T-cell (primary cell): ENCODE measurements at regions not wholly inside any gene's neighbourhood (a gene's known extent, or its start where the extent isn't known, plus 50 kb on each side); places are given as distances from the start of the nearest gene placed in this dataset.

Experiments
- ATAC-seq, 4 experiments: fragments of 200-7000 bp in 3 of 4; fragments of 150-1000 bp in 1 of 4; cut with Tn5 transposase; replicated peaks in 1 of 4; 1 replicate in 3 of 4; 2 replicates in 1 of 4; pipeline ENCODE4 v1.10.0; 2021; ENCODE audit warnings: moderate library complexity in 3 of 4, mild to moderate bottlenecking in 2 of 4, moderate number of reproducible peaks in 1 of 4
- CTCF ChIA-PET, 2 donors: fragments of 300-600 bp; sonication (Branson Sonifier 250); formaldehyde crosslinking; loops; one replicate each; lab custom pipeline; 2022; ENCODE audit warnings: antibody characterized with exemption in 2 of 2; lab: Charles Lee
- POLR2A ChIA-PET, 2 donors: fragments of 300-600 bp; sonication (Branson Sonifier 250); formaldehyde crosslinking; loops; one replicate each; lab custom pipeline; 2022; ENCODE audit warnings: antibody characterized with exemption in 2 of 2; lab: Charles Lee
- DNase-seq, 35 experiments: peaks; one replicate each; pipeline versions ENCODE4 v3.0.0 to v3.0.0-alpha.2; 2013 to 2023
- H3K27ac ChIP-seq: one replicate; pipeline ENCODE4 v1.5.1; 2013; ENCODE audit warnings: low read length
- H3K27me3 ChIP-seq, 2 experiments: replicated peaks in 1 of 2; 1 replicate in 1 of 2; 2 replicates in 1 of 2; pipeline versions ENCODE4 v1.6.1 to v1.7.0; 2013; ENCODE audit warnings: low read length in 1 of 2, mixed read lengths in 1 of 2; ENCODE audit not compliant: control insufficient read depth in 2 of 2, insufficient read depth in 2 of 2; ENCODE audit errors: extremely low read depth in 1 of 2
- H3K36me3 ChIP-seq, 2 donors: 1 replicate in 1 of 2; 2 replicates in 1 of 2; pipeline versions ENCODE4 v1.6.1 to v1.7.0; 2013; ENCODE audit warnings: low read length in 1 of 2; ENCODE audit not compliant: control insufficient read depth in 2 of 2, insufficient read depth in 1 of 2; ENCODE audit errors: extremely low read depth in 1 of 2
- H3K4me1 ChIP-seq, 2 experiments: 1 replicate in 1 of 2; 2 replicates in 1 of 2; pipeline versions ENCODE4 v1.6.1 to v1.7.0; 2013; ENCODE audit warnings: low read length in 2 of 2, mixed read lengths in 1 of 2; ENCODE audit not compliant: insufficient read depth in 2 of 2, control insufficient read depth in 1 of 2; ENCODE audit errors: extremely low read depth in 1 of 2
- H3K4me3 ChIP-seq, 2 donors: 1 replicate in 1 of 2; 2 replicates in 1 of 2; pipeline versions ENCODE4 v1.5.1 to v1.7.0; 2013; ENCODE audit warnings: mild to moderate bottlenecking in 2 of 2, low read length in 1 of 2, moderate library complexity in 1 of 2; ENCODE audit not compliant: control insufficient read depth in 1 of 2; ENCODE audit errors: extremely low read depth in 1 of 2
- H3K9me3 ChIP-seq: 2 replicates; pipeline ENCODE4 v1.7.0; 2013
- H3K27ac Mint-ChIP-seq, 2 donors: one replicate each; pipeline ENCODE4 v1.8.0; 2020 to 2021; ENCODE audit warnings: mild to moderate bottlenecking in 2 of 2, mixed read lengths in 2 of 2
- H3K27me3 Mint-ChIP-seq, 2 donors: one replicate each; pipeline ENCODE4 v1.8.0; 2021 to 2022; ENCODE audit warnings: mixed read lengths in 2 of 2
- H3K36me3 Mint-ChIP-seq: one replicate; pipeline ENCODE4 v1.8.0; 2021; ENCODE audit warnings: mixed read lengths
- H3K4me1 Mint-ChIP-seq, 3 donors: one replicate each; pipeline ENCODE4 v1.8.0; 2020 to 2022; ENCODE audit warnings: mixed read lengths in 3 of 3, mild to moderate bottlenecking in 1 of 3
- H3K4me3 Mint-ChIP-seq, 3 donors: one replicate each; pipeline ENCODE4 v1.8.0; 2020 to 2022; ENCODE audit warnings: mild to moderate bottlenecking in 3 of 3, mixed read lengths in 3 of 3, moderate library complexity in 3 of 3
- H3K9me3 Mint-ChIP-seq, 3 donors: one replicate each; pipeline ENCODE4 v1.8.0; 2020 to 2022; ENCODE audit warnings: mixed read lengths in 3 of 3
- WGBS: methylation state at CpG from one replicate; pipeline ENCODE4 v1.1.5; 2013; ENCODE audit warnings: missing lambda C conversion rate; ENCODE audit not compliant: insufficient coverage; 5-methylcytosine and 5-hydroxymethylcytosine counted together

DNA sequence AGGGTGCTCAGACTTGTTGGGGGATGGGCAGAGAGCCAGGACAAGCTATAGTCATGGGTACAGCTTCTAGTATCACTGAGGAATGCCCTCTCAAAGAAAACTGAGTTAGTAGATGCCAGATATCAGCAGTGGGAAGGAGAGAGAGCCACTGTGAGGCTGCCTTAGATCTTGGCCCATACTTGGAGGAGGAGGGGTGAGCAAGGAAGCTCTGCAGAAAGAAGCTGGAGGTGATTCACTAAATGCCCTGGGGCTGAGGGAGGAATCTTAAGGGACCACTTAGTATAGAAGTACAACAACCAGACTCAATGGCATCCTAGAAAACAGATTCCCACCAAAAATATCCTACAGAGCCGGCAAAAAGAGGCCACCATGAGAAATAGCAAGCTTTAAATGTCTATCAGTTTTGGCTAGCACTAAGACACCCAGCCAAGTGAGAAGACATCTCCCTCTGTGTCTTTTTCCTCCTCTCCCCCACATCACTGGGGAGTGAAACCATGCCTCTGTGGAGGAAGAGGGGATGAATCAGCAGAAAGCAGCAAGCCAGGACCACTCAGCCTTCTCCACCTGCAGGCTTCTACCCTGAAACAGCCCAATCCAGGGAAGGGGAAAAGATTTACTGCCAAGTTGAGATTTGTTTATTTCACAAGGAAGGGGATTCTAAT, 282.5 kb upstream of the STT3B start:
- Histone ChIP-seq H3K4me1 (no peaks in the 10 kb centered on the region), H3K36me3 (no peaks in the 10 kb centered on the region), H3K4me3 (no peak overlapping the region), H3K27me3 (no peaks in the 10 kb centered on the region), H3K9me3 (no peaks in the 10 kb centered on the region), H3K27ac (no peak overlapping the region)
- no peaks in the 10 kb centered on the region for H3K36me3 Mint-ChIP-seq
- ATAC-seq (no peak), DNase-seq (no peak)
- no CpG with 5 or more reads among the region's 1 CpG for WGBS
- no peaks in the 10 kb centered on the region for H3K27me3 Mint-ChIP-seq
- no peak overlapping the region for H3K4me3 Mint-ChIP-seq
- no peak overlapping the region for H3K27ac Mint-ChIP-seq
- ChIA-PET CTCF (interaction anchor here in 1 of 2 donors (0.6 kb wide), 1 partner anchor 12 kb away, joined by 3 read pairs; no protein-coding TSS in a partner anchor), POLR2A (no interaction called here)
- H3K9me3 Mint-ChIP-seq = no peaks in the 10 kb centered on the region
- peaks cover 28 to 40% (median 37%) of the 10 kb centered on the region in 3 donors for H3K4me1 Mint-ChIP-seq

DNA sequence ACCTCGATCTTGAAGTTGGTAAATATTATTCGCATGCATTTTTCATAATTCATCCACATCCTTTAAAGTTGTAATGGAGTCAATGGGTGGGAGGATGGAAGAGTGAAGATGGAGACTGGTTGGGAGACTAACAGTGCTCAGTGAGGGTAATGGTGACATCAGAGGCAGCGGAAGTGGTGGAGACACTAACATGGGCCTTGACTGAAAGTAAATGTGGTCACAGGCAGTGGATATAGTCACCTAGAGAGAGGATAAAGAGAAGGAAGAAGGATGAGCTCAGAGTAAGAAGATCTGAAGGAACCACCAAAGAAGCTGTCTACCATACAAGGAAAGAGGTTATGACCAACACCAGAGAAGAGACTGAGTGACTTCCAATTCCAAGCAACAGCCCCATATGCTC, 281.6 kb upstream of the STT3B start:
- no peaks in the 10 kb centered on the region for H3K4me1 ChIP-seq
- no peak overlapping the region for H3K4me3 ChIP-seq
- POLR2A ChIA-PET = no interaction called here
- H3K9me3 ChIP-seq = no peaks in the 10 kb centered on the region
- H3K27me3 ChIP-seq = no peaks in the 10 kb centered on the region
- no peaks in the 10 kb centered on the region for H3K36me3 Mint-ChIP-seq
- 60% methylated on average over 1 of the region's 3 CpGs for WGBS
- no peaks in the 10 kb centered on the region for H3K27me3 Mint-ChIP-seq
- no peaks in the 10 kb centered on the region for H3K36me3 ChIP-seq
- no peaks in the 10 kb centered on the region for H3K9me3 Mint-ChIP-seq
- DNase-seq (no peak), ATAC-seq (no peak)
- H3K4me3 Mint-ChIP-seq = no peak overlapping the region
- H3K27ac ChIP-seq = no peak overlapping the region
- H3K4me1 Mint-ChIP-seq = peaks cover 29 to 40% (median 38%) of the 10 kb centered on the region in 3 donors
- no peak overlapping the region for H3K27ac Mint-ChIP-seq
- CTCF ChIA-PET = no interaction called here

DNA sequence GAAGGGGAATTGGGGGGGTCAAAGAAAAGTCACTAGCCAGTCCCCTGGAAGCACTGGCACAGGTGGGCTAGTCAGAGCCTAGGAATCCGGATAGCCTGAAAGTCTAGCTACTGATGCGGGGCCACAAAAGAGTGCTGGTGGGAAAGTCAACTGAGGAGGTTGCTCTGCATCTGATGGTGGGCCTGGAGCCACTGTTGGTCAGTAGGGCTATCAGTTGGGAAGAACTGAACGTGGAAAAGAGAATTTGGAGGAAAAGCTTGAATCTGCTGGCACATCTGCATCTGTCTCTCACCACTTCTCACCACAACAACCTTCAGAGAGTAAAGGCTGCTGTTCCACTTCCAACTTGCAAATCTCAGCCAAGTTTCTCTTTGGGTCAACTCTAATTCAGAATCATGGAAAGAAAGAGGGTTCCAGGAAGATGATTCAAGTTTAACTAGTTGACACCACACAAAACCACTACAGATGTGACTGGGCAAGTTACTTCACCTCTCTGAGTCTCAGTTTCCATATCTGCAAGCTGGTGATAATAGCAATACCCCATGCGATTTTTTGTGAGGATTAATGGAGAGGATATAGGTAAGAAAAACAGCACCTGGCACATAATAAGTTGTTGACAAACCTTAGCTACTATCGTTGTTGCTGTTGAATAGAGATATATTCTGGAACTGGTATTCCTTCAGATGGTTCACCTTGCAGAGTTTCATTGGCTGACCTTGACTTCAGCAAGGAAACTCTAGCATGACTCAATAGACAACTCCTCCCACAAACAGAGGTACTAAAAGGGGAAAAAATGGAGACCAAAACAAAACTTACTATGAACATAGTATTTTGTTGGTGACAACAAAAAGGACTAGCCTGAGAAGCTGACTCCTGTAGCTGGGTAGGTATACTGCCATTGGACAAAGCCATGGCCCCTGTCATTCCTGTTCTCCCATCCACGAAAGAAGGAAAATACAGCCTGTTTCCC, 280.2 kb upstream of the STT3B start:
- no peaks in the 10 kb centered on the region for H3K27me3 Mint-ChIP-seq
- ChIA-PET CTCF (no interaction called here), POLR2A (no interaction called here)
- H3K4me1 Mint-ChIP-seq = peaks cover 31 to 40% (median 38%) of the 10 kb centered on the region in 3 donors
- no peak overlapping the region for H3K27ac Mint-ChIP-seq
- ATAC-seq = no peak
- no peak overlapping the region for H3K4me3 ChIP-seq
- no peak overlapping the region for H3K4me3 Mint-ChIP-seq
- H3K36me3 ChIP-seq = no peaks in the 10 kb centered on the region
- no peaks in the 10 kb centered on the region for H3K36me3 Mint-ChIP-seq
- WGBS = 100% methylated on average over 2 of the region's 6 CpGs
- no peaks in the 10 kb centered on the region for H3K9me3 Mint-ChIP-seq
- no peak overlapping the region for H3K27ac ChIP-seq
- no peak for DNase-seq
- no peaks in the 10 kb centered on the region for H3K9me3 ChIP-seq
- H3K27me3 ChIP-seq = no peaks in the 10 kb centered on the region
- H3K4me1 ChIP-seq = no peaks in the 10 kb centered on the region

DNA sequence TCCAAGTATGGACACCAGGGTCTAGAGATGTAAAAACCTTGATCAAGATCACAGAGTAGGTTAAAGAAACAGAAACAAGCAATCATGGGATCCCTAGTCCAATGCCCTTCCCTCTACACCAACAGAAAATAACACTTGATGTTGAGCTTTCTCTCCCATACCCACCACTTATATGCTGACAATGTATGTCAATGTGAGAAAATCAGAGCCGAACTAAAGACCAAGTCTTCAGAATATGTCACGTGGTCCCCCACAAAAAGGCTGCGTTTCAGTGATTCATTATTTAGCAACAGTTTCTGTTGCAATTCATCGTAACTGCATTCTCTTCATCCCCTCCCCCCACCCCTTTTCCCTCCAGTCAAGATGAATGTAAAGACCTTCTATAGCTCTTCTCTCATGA, 278.9 kb upstream of the STT3B start:
- Mint-ChIP-seq H3K9me3 (no peaks in the 10 kb centered on the region), H3K36me3 (no peaks in the 10 kb centered on the region), H3K27me3 (no peaks in the 10 kb centered on the region), H3K4me1 (peaks cover 19 to 38% (median 31%) of the 10 kb centered on the region in 3 donors), H3K4me3 (no peak overlapping the region), H3K27ac (no peak overlapping the region)
- POLR2A ChIA-PET = interaction anchor here in 1 of 2 donors (0.7 kb wide), 1 partner anchor 13 kb away, joined by 8 read pairs; no protein-coding TSS in a partner anchor
- DNase-seq = no peak
- no peaks in the 10 kb centered on the region for H3K9me3 ChIP-seq
- H3K36me3 ChIP-seq = no peaks in the 10 kb centered on the region
- 49% methylated on average over 3 of the region's 4 CpGs for WGBS
- H3K4me1 ChIP-seq = no peaks in the 10 kb centered on the region
- no peak overlapping the region for H3K4me3 ChIP-seq
- no peak for ATAC-seq
- no peak overlapping the region for H3K27ac ChIP-seq
- no peaks in the 10 kb centered on the region for H3K27me3 ChIP-seq
- CTCF ChIA-PET = interaction anchor here in 1 of 2 donors (0.6 kb wide), 1 partner anchor 78 kb away, joined by 3 read pairs; no protein-coding TSS in a partner anchor

- ATAC-seq (no peak), DNase-seq (no peak)
- H3K4me3 Mint-ChIP-seq = no peak overlapping the region
- no peak overlapping the region for H3K27ac ChIP-seq
- CTCF ChIA-PET = interaction anchor here in 1 of 2 donors (0.6 kb wide), 1 partner anchor 41 kb away, joined by 7 read pairs; no protein-coding TSS in a partner anchor
- H3K36me3 ChIP-seq = no peaks in the 10 kb centered on the region
- 100% methylated on average over 1 of the region's 3 CpGs for WGBS
- H3K36me3 Mint-ChIP-seq = no peaks in the 10 kb centered on the region
- no peaks in the 10 kb centered on the region for H3K9me3 Mint-ChIP-seq
- H3K27ac Mint-ChIP-seq = no peak overlapping the region
- H3K27me3 ChIP-seq = no peaks in the 10 kb centered on the region
- H3K9me3 ChIP-seq = no peaks in the 10 kb centered on the region
- no peak overlapping the region for H3K4me3 ChIP-seq
- no peaks in the 10 kb centered on the region for H3K4me1 ChIP-seq
- POLR2A ChIA-PET = interaction anchor here in 1 of 2 donors (0.6 kb wide), 1 partner anchor 28 kb away, joined by 3 read pairs; no protein-coding TSS in a partner anchor
- no peaks in the 10 kb centered on the region for H3K27me3 Mint-ChIP-seq
- H3K4me1 Mint-ChIP-seq = peaks cover 15 to 37% (median 25%) of the 10 kb centered on the region in 3 donors
Measured at GRCh38 chr3:31254483-31254882, 278.2 kb upstream of the STT3B start.

DNA sequence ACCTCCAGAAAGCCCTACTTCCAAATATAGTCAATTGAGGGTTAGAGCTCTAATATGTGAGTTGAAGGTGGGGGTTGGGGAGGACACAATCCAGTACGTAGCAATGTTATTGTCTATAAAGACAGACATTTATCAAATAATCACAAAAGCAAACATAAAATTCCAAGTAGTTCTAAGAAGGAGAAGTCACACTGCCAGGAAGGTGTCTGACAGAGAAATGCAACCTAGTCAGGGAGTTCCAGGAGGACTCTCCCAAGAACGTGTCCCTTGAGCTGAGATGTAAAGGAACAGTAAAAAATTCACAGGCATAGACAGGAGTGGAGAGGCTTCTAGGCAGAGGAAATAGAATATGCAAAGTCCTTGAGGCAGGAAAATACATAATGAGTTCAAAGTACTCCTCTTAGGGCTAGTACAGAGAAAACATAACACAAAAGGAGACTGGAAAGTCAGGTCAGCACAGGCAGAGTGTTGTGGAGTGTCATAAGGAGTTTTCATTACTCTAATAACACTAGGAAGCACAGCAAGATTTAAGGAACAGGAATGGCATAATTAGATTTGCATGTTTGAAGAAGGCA, 277.6 kb upstream of the STT3B start:
- Histone ChIP-seq H3K4me3 (no peak overlapping the region), H3K36me3 (no peaks in the 10 kb centered on the region), H3K9me3 (no peaks in the 10 kb centered on the region), H3K4me1 (no peaks in the 10 kb centered on the region), H3K27me3 (no peaks in the 10 kb centered on the region), H3K27ac (no peak overlapping the region)
- Mint-ChIP-seq H3K9me3 (no peaks in the 10 kb centered on the region), H3K27me3 (no peaks in the 10 kb centered on the region), H3K4me1 (peaks cover 9 to 31% (median 19%) of the 10 kb centered on the region in 3 donors), H3K36me3 (no peaks in the 10 kb centered on the region), H3K4me3 (no peak overlapping the region), H3K27ac (no peak overlapping the region)
- CTCF ChIA-PET = interaction anchor here in 1 of 2 donors (0.6 kb wide), 1 partner anchor 42 kb away, joined by 7 read pairs; no protein-coding TSS in a partner anchor
- POLR2A ChIA-PET = no interaction called here
- no peak for ATAC-seq
- 71% methylated on average over 1 of the region's 2 CpGs for WGBS
- DNase-seq = no peak
